OCI-LY3 (cell line): ENCODE measurements at regions not wholly inside any gene's neighbourhood (a gene's known extent, or its start where the extent isn't known, plus 50 kb on each side); places are given as distances from the start of the nearest gene placed in this dataset.

Experiments used
- H2AFZ ChIP-seq: fragments of 200-600, 300-600 bp; shearing (Covaris generic); 2 replicates; pipeline ENCODE4 v1.6.0; 2014; ENCODE audit warnings: antibody characterized with exemption, low read depth, low read length
- H3K27ac ChIP-seq: fragments of 200-600, 300-600 bp; sonication (generic); 2 replicates; pipeline ENCODE4 v1.5.1; 2014; ENCODE audit warnings: mild to moderate bottlenecking, low read length, moderate library complexity, mixed read lengths
- H3K27me3 ChIP-seq: fragments of 200-600, 300-600 bp; sonication (generic); 2 replicates; pipeline ENCODE4 v1.6.1; 2014; ENCODE audit warnings: low read depth, low read length, mixed read lengths
- H3K36me3 ChIP-seq: fragments of 200-600, 300-600 bp; sonication (generic); replicated peaks from 2 replicates; pipeline ENCODE3; 2014; ENCODE audit warnings: low read depth, low read length, mixed read lengths
- H3K4me1 ChIP-seq: fragments of 300-600, 200-600 bp; sonication (generic); 2 replicates; pipeline ENCODE4 v1.6.1; 2014; ENCODE audit warnings: low read length, mixed read lengths
- H3K4me2 ChIP-seq: fragments of 200-600, 300-600 bp; sonication (generic); 2 replicates; pipeline ENCODE4 v1.6.1; 2014; ENCODE audit warnings: low read length, mixed read lengths
- H3K4me3 ChIP-seq: fragments of 300-600, 200-600 bp; sonication (generic); 2 replicates; pipeline ENCODE4 v1.5.1; 2014; ENCODE audit warnings: antibody characterized with exemption, mild to moderate bottlenecking, low read length, moderate library complexity
- H3K79me2 ChIP-seq: fragments of 300-600, 200-600 bp; shearing (Covaris generic); 2 replicates; pipeline ENCODE4 v1.6.1; 2014; ENCODE audit warnings: mild to moderate bottlenecking, low read length, mixed read lengths
- H3K9ac ChIP-seq: fragments of 300-600, 200-600 bp; shearing (Covaris generic); 2 replicates; pipeline ENCODE4 v1.6.0; 2014; ENCODE audit warnings: mild to moderate bottlenecking, low read length, moderate library complexity
- H3K9me3 ChIP-seq: fragments of 200-600, 300-600 bp; shearing (Covaris generic); 2 replicates; pipeline ENCODE4 v1.6.1; 2014; ENCODE audit warnings: low read length, mixed read lengths; ENCODE audit not compliant: insufficient read depth
- H4K20me1 ChIP-seq: fragments of 200-600, 300-600 bp; sonication (generic); 2 replicates; pipeline ENCODE4 v1.6.1; 2016; ENCODE audit warnings: low read length, mixed read lengths; ENCODE audit not compliant: insufficient read depth
- CTCF ChIP-seq: fragments of 200-600, 300-600 bp; sonication (generic); IDR thresholded peaks from 2 replicates; pipeline ENCODE4 v1.5.1; 2014; ENCODE audit warnings: antibody characterized with exemption, low read length, low read depth
- EZH2phosphoT487 ChIP-seq: fragments of 200-600 bp; shearing (Covaris generic); IDR thresholded peaks from 2 replicates; pipeline ENCODE4 v1.6.1; 2018; ENCODE audit warnings: antibody characterized with exemption, mixed run types, low read depth

GRCh38 chr5:126715765-126716164 is 61.2 kb upstream of the LMNB1 start:
- H4K20me1 ChIP-seq: no peaks in the 10 kb centered on the region
- H3K4me2 ChIP-seq: no peak overlapping the region
- H2AFZ ChIP-seq: no peak overlapping the region
- H3K4me1 ChIP-seq: peaks cover 12% of the 10 kb centered on the region
- H3K36me3 ChIP-seq: no peaks in the 10 kb centered on the region
- TF ChIP-seq CTCF: no peak
- no peak for TF ChIP-seq EZH2phosphoT487
- H3K9ac ChIP-seq: no peak overlapping the region
- no peaks in the 10 kb centered on the region for H3K79me2 ChIP-seq
- H3K9me3 ChIP-seq: no peaks in the 10 kb centered on the region
- no peak overlapping the region for H3K4me3 ChIP-seq
- H3K27ac ChIP-seq: no peak overlapping the region
- no peaks in the 10 kb centered on the region for H3K27me3 ChIP-seq

- H3K4me2 ChIP-seq: no peak overlapping the region
- H4K20me1 ChIP-seq: no peaks in the 10 kb centered on the region
- H3K79me2 ChIP-seq: no peaks in the 10 kb centered on the region
- H3K4me3 ChIP-seq: no peak overlapping the region
- no peak overlapping the region for H3K9ac ChIP-seq
- H3K27me3 ChIP-seq: no peaks in the 10 kb centered on the region
- no peak for TF ChIP-seq CTCF
- TF ChIP-seq EZH2phosphoT487: no peak
- no peaks in the 10 kb centered on the region for H3K9me3 ChIP-seq
- H3K36me3 ChIP-seq: no peaks in the 10 kb centered on the region
- no peak overlapping the region for H3K27ac ChIP-seq
- no peak overlapping the region for H2AFZ ChIP-seq
- peaks cover 12% of the 10 kb centered on the region for H3K4me1 ChIP-seq
These were observed 60.1 kb upstream of the LMNB1 start for GRCh38 chr5:126716861-126717260.

- Histone ChIP-seq H3K4me1 (peaks cover 2% of the 10 kb centered on the region), H3K36me3 (no peaks in the 10 kb centered on the region), H4K20me1 (no peaks in the 10 kb centered on the region), H3K9me3 (no peaks in the 10 kb centered on the region), H3K4me2 (no peak overlapping the region), H2AFZ (no peak overlapping the region), H3K27me3 (no peaks in the 10 kb centered on the region), H3K79me2 (no peaks in the 10 kb centered on the region), H3K4me3 (no peak overlapping the region), H3K9ac (no peak overlapping the region), H3K27ac (no peak overlapping the region)
- TF ChIP-seq CTCF (no peak), EZH2phosphoT487 (no peak)
These were observed 58.6 kb upstream of the LMNB1 start for GRCh38 chr5:126718236-126718868.

- H2AFZ ChIP-seq: no peak overlapping the region
- no peaks in the 10 kb centered on the region for H3K9me3 ChIP-seq
- no peaks in the 10 kb centered on the region for H3K27me3 ChIP-seq
- no peaks in the 10 kb centered on the region for H3K4me1 ChIP-seq
- H3K79me2 ChIP-seq: no peaks in the 10 kb centered on the region
- H3K27ac ChIP-seq: no peak overlapping the region
- H3K4me3 ChIP-seq: no peak overlapping the region
- H3K9ac ChIP-seq: no peak overlapping the region
- no peak for TF ChIP-seq EZH2phosphoT487
- no peak for TF ChIP-seq CTCF
- H3K36me3 ChIP-seq: no peaks in the 10 kb centered on the region
- no peak overlapping the region for H3K4me2 ChIP-seq
- H4K20me1 ChIP-seq: no peaks in the 10 kb centered on the region
These were observed 56.6 kb upstream of the LMNB1 start for GRCh38 chr5:126720369-126720768.
